Right lobe of liver (tissue), 4 donors: ENCODE measurements at regions not wholly inside any gene's neighbourhood (a gene's known extent, or its start where the extent isn't known, plus 50 kb on each side); places are given as distances from the start of the nearest gene placed in this dataset.

Experiments
- POLR2A ChIP-seq: fragments of 450-650 bp; IDR thresholded peaks from one replicate; pipeline ENCODE4 v1.6.1; 2017; ENCODE audit warnings: antibody characterized with exemption, mild to moderate bottlenecking
- TF ChIP-seq, protein P1 (sequence below), 4 donors: fragments of 200-600 bp in 3 of 4; fragments of 450-650 bp in 1 of 4; IDR thresholded peaks; one replicate each; pipeline versions ENCODE4 v1.5.1 to v1.8.0; 2016 to 2022; ENCODE audit warnings: antibody characterized with exemption in 4 of 4, mild to moderate bottlenecking in 2 of 4
- donor health status: DM: no; HTN: no; CAD: no.
- donor health status: DM: no; HTN: no; CAD: no.
- donor health status: DM: no; HTN: yes; CAD: no.

GRCh38 chr14:42319996-42320395, 713.3 kb downstream of the LRFN5 start:
- TF ChIP-seq, protein P1, sequence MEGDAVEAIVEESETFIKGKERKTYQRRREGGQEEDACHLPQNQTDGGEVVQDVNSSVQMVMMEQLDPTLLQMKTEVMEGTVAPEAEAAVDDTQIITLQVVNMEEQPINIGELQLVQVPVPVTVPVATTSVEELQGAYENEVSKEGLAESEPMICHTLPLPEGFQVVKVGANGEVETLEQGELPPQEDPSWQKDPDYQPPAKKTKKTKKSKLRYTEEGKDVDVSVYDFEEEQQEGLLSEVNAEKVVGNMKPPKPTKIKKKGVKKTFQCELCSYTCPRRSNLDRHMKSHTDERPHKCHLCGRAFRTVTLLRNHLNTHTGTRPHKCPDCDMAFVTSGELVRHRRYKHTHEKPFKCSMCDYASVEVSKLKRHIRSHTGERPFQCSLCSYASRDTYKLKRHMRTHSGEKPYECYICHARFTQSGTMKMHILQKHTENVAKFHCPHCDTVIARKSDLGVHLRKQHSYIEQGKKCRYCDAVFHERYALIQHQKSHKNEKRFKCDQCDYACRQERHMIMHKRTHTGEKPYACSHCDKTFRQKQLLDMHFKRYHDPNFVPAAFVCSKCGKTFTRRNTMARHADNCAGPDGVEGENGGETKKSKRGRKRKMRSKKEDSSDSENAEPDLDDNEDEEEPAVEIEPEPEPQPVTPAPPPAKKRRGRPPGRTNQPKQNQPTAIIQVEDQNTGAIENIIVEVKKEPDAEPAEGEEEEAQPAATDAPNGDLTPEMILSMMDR (IDR thresholded peaks at IDR 0.05) = no peak
- no peak for TF ChIP-seq POLR2A
